ENCODE measurements at regions not wholly inside any gene's neighbourhood (a gene's known extent, or its start where the extent isn't known, plus 50 kb on each side); places are given as distances from the start of the nearest gene placed in this dataset.

DNA sequence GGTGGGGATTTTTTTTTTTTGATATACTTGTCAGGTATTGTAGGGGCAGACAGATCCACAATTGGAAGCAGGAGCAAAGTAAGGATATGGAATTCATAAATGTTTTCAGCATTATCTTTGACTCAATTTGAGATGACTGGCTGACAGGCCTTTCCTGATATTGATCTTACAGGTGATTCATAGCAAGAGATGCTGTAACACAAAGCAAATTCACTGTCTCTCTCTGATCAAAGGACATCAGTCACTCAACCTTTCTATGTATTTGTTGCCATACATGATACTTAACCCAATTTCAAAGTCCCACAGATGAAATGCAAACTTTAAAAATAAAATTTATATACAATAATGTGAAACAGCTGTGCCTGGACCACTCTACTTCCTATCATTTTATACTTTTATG lies 1506.9 kb downstream of the AACS start:
- H3K27ac ChIP-seq (ENCODE audit: low read length): no peak overlapping the region
- no peaks in the 10 kb centered on the region for H3K4me1 ChIP-seq (ENCODE audit: control insufficient read depth in 1 of 2, insufficient read depth in 2 of 2, low read length in 2 of 2)
- H3K9me3 ChIP-seq (ENCODE audit: control insufficient read depth in 1 of 2, low read length in 2 of 2): no peaks in the 10 kb centered on the region
- H3K4me3 ChIP-seq (ENCODE audit: low read depth in 1 of 2, low read length in 2 of 2): no peak overlapping the region
- H3K27me3 ChIP-seq (ENCODE audit: low read depth, low read length): no peaks in the 10 kb centered on the region
- H3K36me3 ChIP-seq (ENCODE audit: control insufficient read depth in 1 of 2, insufficient read depth in 2 of 2, low read length in 2 of 2): no peaks in the 10 kb centered on the region

DNA sequence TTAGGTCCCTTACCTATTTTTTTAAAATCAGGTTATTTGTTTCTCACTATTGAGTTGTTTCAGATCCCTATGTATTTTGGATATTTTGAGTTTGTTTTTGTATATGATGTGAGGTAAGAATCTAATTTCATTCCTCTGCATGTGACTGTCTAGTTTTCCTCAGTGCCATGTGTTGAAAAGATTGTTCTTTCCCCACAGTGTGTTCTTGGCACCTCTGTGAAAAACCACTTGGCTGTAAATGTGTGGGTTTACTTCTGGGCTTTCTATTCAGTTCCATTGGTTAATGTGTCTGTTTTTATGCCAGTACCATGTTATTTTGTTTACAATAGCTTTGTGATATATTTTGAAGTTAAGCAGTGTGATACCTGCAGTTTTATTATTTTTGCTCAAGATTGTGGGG lies 1516.4 kb downstream of the AACS start:
- Histone ChIP-seq H3K36me3 (ENCODE audit: control insufficient read depth in 1 of 2, insufficient read depth in 2 of 2, low read length in 2 of 2) (no peaks in the 10 kb centered on the region), H3K27me3 (ENCODE audit: low read depth, low read length) (no peaks in the 10 kb centered on the region), H3K9me3 (ENCODE audit: control insufficient read depth in 1 of 2, low read length in 2 of 2) (no peaks in the 10 kb centered on the region), H3K4me3 (ENCODE audit: low read depth in 1 of 2, low read length in 2 of 2) (no peak overlapping the region), H3K27ac (ENCODE audit: low read length) (no peak overlapping the region), H3K4me1 (ENCODE audit: control insufficient read depth in 1 of 2, insufficient read depth in 2 of 2, low read length in 2 of 2) (no peaks in the 10 kb centered on the region)

DNA sequence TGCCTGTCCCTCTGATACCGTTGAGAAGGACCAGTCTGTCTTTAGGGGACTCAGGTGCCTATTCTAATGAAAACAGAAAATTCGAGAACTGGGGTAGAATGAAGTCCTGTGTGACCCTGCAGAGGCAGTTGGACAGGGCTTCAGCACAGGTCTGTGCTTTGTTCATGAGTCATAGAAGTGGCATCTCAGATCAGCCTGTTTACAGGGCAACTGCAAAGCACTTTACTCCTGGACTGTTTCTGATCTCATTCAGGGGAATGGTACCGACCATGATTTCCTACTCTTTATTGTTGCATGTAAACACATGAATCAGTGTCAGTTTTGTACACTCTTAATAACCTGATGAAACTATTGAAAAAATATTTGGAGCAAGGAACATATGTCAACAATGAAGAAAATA lies 1517.0 kb downstream of the AACS start:
- no peaks in the 10 kb centered on the region for H3K27me3 ChIP-seq (ENCODE audit: low read depth, low read length)
- H3K4me1 ChIP-seq (ENCODE audit: control insufficient read depth in 1 of 2, insufficient read depth in 2 of 2, low read length in 2 of 2): no peaks in the 10 kb centered on the region
- no peak overlapping the region for H3K27ac ChIP-seq (ENCODE audit: low read length)
- H3K4me3 ChIP-seq (ENCODE audit: low read depth in 1 of 2, low read length in 2 of 2): no peak overlapping the region
- no peaks in the 10 kb centered on the region for H3K36me3 ChIP-seq (ENCODE audit: control insufficient read depth in 1 of 2, insufficient read depth in 2 of 2, low read length in 2 of 2)
- no peaks in the 10 kb centered on the region for H3K9me3 ChIP-seq (ENCODE audit: control insufficient read depth in 1 of 2, low read length in 2 of 2)

DNA sequence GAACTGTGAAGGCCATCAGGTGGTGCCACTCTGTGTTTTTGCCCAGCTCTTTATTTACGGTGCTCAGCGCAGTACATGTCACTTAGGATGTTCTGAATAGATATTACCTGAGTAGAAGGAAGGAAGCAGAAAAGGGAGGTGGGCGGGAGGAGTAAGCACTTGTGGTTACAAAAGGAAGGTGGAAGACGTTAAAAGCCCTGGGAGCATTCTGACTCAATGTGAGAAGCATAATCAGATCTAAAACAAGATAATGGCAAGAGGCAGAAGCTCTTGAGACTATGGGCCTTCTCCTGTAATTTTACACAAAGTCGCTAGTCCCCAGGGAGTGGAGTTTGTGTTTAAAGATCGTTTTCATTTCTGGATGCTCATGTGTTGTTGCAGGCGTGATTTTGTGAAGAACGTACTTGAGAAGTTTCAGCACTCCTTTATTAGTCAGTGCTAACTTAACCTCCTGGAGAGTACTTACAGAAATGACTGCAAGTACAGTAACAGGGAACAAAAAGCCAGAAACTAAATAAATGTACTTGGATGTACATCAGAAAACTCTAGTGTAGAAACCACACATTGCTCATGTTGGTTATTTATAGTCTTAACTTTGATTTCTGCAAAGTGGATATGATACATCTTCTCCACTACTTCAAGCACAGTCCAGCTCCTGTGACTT lies 1523.5 kb downstream of the AACS start:
- H3K27me3 ChIP-seq (ENCODE audit: low read depth, low read length): no peaks in the 10 kb centered on the region
- no peaks in the 10 kb centered on the region for H3K4me1 ChIP-seq (ENCODE audit: control insufficient read depth in 1 of 2, insufficient read depth in 2 of 2, low read length in 2 of 2)
- H3K4me3 ChIP-seq (ENCODE audit: low read depth in 1 of 2, low read length in 2 of 2): no peak overlapping the region
- H3K36me3 ChIP-seq (ENCODE audit: control insufficient read depth in 1 of 2, insufficient read depth in 2 of 2, low read length in 2 of 2): no peaks in the 10 kb centered on the region
- H3K9me3 ChIP-seq (ENCODE audit: control insufficient read depth in 1 of 2, low read length in 2 of 2): no peaks in the 10 kb centered on the region
- H3K27ac ChIP-seq (ENCODE audit: low read length): no peak overlapping the region

DNA sequence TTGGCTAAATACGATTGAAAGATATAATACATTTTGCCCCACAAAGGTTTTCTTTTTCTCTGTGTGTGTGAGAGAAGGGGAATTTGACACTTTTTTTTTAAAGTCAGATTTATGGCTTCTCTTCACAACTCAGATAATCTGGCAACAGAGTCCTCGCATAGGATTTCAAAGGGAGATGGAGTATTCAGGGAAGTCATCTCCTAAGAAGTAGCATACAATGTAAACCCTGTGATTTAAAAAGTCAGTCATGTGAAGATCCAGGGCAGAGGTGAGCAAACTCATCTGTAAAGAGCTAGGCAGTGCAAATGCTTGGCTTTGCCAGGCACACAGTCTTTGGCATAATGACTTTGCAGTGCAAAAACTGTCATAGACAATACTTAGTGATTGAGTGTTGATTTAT lies 1526.3 kb downstream of the AACS start:
- no peaks in the 10 kb centered on the region for H3K4me1 ChIP-seq (ENCODE audit: control insufficient read depth in 1 of 2, insufficient read depth in 2 of 2, low read length in 2 of 2)
- no peak overlapping the region for H3K27ac ChIP-seq (ENCODE audit: low read length)
- peaks cover 0 to 4% of the 10 kb centered on the region in 2 donors for H3K9me3 ChIP-seq (ENCODE audit: control insufficient read depth in 1 of 2, low read length in 2 of 2)
- H3K27me3 ChIP-seq (ENCODE audit: low read depth, low read length): no peaks in the 10 kb centered on the region
- no peak overlapping the region for H3K4me3 ChIP-seq (ENCODE audit: low read depth in 1 of 2, low read length in 2 of 2)
- no peaks in the 10 kb centered on the region for H3K36me3 ChIP-seq (ENCODE audit: control insufficient read depth in 1 of 2, insufficient read depth in 2 of 2, low read length in 2 of 2)

DNA sequence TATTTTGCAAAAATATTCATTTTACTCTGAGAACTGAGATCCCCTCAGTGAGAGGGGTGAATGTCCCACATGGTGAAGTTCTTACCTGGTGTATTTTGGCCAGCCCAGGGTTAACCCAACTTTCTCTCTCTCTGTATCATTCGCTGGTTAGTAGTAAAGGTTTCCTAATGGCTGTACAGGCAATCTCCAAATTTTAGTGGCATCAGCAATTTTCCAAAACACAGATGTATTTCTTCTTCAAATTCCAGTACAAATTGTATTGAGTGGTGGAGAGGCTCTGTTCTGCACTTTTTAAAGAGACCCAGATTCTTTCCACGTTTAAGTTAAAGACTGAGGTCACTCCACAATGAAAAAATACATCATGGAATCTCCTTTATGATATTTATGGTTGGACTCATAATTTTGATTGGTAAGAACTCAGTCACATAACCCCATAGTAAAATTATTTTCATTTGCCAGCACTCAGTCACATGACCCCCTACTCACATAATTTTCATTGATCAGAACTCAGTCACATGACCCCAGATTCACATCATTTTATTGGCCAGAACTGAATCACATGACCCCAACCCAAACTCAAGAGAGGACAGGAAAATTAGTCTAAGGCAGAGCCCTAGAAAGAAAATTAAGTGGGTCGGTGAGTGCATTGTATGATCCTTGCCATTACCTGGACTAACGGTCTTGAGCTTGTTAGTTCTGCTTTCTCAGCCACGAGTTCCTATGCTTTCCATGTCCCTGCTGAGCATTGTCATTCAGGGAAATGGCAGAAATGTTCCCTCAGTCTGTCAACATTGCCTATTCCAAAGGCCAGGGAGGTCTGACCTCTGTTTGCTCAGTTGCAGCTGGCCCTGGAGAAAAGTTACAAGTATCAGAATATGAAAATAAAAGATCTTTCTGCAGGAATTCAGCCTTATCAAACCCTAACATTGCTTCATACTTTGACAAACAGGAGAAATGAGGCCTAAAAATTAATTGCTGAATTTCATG lies 1536.2 kb downstream of the AACS start:
- Histone ChIP-seq H3K36me3 (ENCODE audit: control insufficient read depth in 1 of 2, insufficient read depth in 2 of 2, low read length in 2 of 2) (no peaks in the 10 kb centered on the region), H3K27ac (ENCODE audit: low read length) (no peak overlapping the region), H3K4me1 (ENCODE audit: control insufficient read depth in 1 of 2, insufficient read depth in 2 of 2, low read length in 2 of 2) (no peaks in the 10 kb centered on the region), H3K9me3 (ENCODE audit: control insufficient read depth in 1 of 2, low read length in 2 of 2) (no peaks in the 10 kb centered on the region), H3K4me3 (ENCODE audit: low read depth in 1 of 2, low read length in 2 of 2) (no peak overlapping the region), H3K27me3 (ENCODE audit: low read depth, low read length) (no peaks in the 10 kb centered on the region)

DNA sequence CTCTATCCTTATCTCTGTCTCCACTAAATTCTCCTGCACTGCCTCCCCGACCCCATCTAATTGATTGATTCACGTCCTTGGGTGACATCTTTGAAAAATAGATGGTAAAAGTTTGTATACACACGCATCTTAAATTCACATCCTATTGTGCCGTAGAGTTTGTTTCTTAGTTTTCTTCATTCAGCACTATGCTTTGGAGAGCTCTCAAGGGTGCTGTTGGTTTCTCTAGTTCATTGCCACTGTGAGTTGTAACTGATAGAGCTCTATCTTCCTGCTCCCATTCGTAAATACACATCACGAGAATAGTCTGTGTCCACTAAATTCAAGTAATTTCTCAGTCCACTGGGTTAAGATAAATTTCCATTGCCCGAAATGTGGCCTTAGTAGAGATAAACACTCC lies 1537.4 kb downstream of the AACS start:
- no peaks in the 10 kb centered on the region for H3K36me3 ChIP-seq (ENCODE audit: control insufficient read depth in 1 of 2, insufficient read depth in 2 of 2, low read length in 2 of 2)
- no peak overlapping the region for H3K27ac ChIP-seq (ENCODE audit: low read length)
- no peak overlapping the region for H3K4me3 ChIP-seq (ENCODE audit: low read depth in 1 of 2, low read length in 2 of 2)
- H3K9me3 ChIP-seq (ENCODE audit: control insufficient read depth in 1 of 2, low read length in 2 of 2): no peaks in the 10 kb centered on the region
- H3K4me1 ChIP-seq (ENCODE audit: control insufficient read depth in 1 of 2, insufficient read depth in 2 of 2, low read length in 2 of 2): no peaks in the 10 kb centered on the region
- H3K27me3 ChIP-seq (ENCODE audit: low read depth, low read length): no peaks in the 10 kb centered on the region

DNA sequence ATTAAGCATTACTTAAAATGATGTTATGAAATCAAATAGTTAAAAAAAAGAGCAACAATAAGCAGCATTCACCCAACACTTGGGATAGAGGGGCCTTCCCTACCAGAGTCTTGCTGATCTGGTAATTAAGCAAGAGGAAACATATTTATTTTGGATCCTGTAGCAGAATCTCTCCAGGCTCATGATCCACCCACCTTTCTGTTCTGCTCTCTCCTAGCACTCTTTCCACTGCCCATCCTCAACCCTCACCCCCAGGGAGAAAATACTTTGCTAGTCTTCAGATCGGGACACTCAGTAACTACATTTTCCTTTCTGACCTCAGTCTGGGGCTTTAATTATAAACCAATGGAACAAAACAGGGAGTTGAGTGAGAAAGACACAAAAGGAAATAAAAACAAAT lies 1541.9 kb downstream of the AACS start:
- Histone ChIP-seq H3K27ac (ENCODE audit: low read length) (no peak overlapping the region), H3K9me3 (ENCODE audit: control insufficient read depth in 1 of 2, low read length in 2 of 2) (peaks cover 0 to 5% of the 10 kb centered on the region in 2 donors), H3K4me1 (ENCODE audit: control insufficient read depth in 1 of 2, insufficient read depth in 2 of 2, low read length in 2 of 2) (no peaks in the 10 kb centered on the region), H3K36me3 (ENCODE audit: control insufficient read depth in 1 of 2, insufficient read depth in 2 of 2, low read length in 2 of 2) (no peaks in the 10 kb centered on the region), H3K4me3 (ENCODE audit: low read depth in 1 of 2, low read length in 2 of 2) (no peak overlapping the region), H3K27me3 (ENCODE audit: low read depth, low read length) (no peaks in the 10 kb centered on the region)

DNA sequence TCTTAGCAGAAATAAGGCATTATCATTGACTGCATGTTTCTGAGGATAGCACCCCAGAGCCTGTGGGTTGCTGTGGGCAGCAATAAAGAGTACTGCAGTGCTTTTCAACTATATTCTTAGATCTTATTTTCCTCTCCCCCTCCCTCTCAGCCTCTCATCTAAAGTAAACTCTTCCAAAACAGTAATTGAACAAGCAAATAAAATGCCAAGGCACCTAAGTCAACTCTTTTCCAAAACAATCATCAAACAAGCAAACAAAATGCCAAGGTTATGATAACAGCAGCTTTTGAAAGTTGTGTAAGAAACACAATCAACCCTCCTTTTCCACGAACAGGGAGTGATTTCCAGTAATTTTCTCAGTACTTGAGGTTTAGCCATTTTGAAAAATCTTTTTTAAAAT lies 1542.6 kb downstream of the AACS start:
- Histone ChIP-seq H3K27me3 (ENCODE audit: low read depth, low read length) (no peaks in the 10 kb centered on the region), H3K36me3 (ENCODE audit: control insufficient read depth in 1 of 2, insufficient read depth in 2 of 2, low read length in 2 of 2) (no peaks in the 10 kb centered on the region), H3K4me1 (ENCODE audit: control insufficient read depth in 1 of 2, insufficient read depth in 2 of 2, low read length in 2 of 2) (no peaks in the 10 kb centered on the region), H3K27ac (ENCODE audit: low read length) (no peak overlapping the region), H3K4me3 (ENCODE audit: low read depth in 1 of 2, low read length in 2 of 2) (no peak overlapping the region), H3K9me3 (ENCODE audit: control insufficient read depth in 1 of 2, low read length in 2 of 2) (peaks cover 0 to 7% of the 10 kb centered on the region in 2 donors)

DNA sequence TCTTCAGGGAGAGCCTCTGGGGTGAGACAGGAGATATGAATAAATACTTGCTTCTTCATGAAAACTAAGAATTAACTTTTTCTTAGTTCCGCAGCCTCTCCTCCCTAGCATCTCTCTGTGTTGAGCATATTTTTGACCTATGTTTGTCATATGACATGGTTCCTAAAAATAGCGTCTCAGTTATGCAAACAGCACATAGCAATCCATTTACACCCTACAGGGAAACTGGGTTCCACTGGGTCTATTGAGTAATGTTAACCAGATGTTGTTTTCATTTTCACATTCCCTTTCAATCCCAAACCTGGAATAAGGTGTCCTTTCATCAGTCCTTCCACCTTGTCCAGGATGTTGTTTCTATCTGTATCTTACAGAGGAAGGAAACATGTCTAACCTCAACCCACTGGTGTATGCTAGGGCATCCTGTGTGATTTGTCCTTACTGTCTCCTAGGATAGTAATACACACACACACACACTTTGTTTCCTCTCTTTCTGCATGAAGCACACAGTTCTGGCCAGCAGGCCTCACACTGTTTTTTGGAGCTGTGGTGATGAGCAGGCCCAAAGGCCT lies 1543.5 kb downstream of the AACS start:
- no peak overlapping the region for H3K27ac ChIP-seq (ENCODE audit: low read length)
- no peaks in the 10 kb centered on the region for H3K36me3 ChIP-seq (ENCODE audit: control insufficient read depth in 1 of 2, insufficient read depth in 2 of 2, low read length in 2 of 2)
- H3K27me3 ChIP-seq (ENCODE audit: low read depth, low read length): no peaks in the 10 kb centered on the region
- H3K9me3 ChIP-seq (ENCODE audit: control insufficient read depth in 1 of 2, low read length in 2 of 2): peaks cover 3 to 14% of the 10 kb centered on the region in 2 donors
- H3K4me1 ChIP-seq (ENCODE audit: control insufficient read depth in 1 of 2, insufficient read depth in 2 of 2, low read length in 2 of 2): no peaks in the 10 kb centered on the region
- no peak overlapping the region for H3K4me3 ChIP-seq (ENCODE audit: low read depth in 1 of 2, low read length in 2 of 2)

DNA sequence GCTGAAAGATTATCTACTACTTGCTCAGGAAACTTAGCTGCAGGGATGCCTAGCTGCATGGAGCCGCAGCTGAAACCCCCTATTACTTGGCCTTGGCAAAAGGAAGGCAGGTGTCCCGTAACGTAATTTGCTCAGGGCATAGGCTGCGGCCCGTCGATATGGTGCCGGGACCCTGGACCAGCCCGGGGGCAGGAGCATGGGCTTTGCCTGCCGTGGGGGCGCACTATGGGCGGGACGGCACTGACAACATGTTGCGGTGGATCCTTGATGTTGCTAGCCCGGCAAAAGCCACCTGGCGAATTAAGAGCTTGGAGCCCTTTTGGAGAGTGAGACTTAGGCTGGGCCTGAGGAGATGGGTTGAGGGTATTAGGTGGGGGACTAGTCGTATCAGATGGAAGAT lies 1551.2 kb downstream of the AACS start:
- Histone ChIP-seq H3K27me3 (ENCODE audit: low read depth, low read length) (no peaks in the 10 kb centered on the region), H3K9me3 (ENCODE audit: control insufficient read depth in 1 of 2, low read length in 2 of 2) (peaks cover 9 to 30% of the 10 kb centered on the region in 2 donors), H3K4me1 (ENCODE audit: control insufficient read depth in 1 of 2, insufficient read depth in 2 of 2, low read length in 2 of 2) (no peaks in the 10 kb centered on the region), H3K4me3 (ENCODE audit: low read depth in 1 of 2, low read length in 2 of 2) (no peak overlapping the region), H3K36me3 (ENCODE audit: control insufficient read depth in 1 of 2, insufficient read depth in 2 of 2, low read length in 2 of 2) (no peaks in the 10 kb centered on the region), H3K27ac (ENCODE audit: low read length) (no peak overlapping the region)

Data from muscle layer of duodenum (tissue), 2 donors.